ENCODE measurements at regions not wholly inside any gene's neighbourhood (a gene's known extent, or its start where the extent isn't known, plus 50 kb on each side); places are given as distances from the start of the nearest gene placed in this dataset.
A peak's percentile ranks its signal among the peaks of the same experiment; 100 is the strongest.
"Not testable (repeated sequence)": the region's sequence is repeated elsewhere in the genome, so short reads cannot be mapped to it uniquely, and the experiment has no call there.

GRCh38 chr6:156451088-156451487 is 326.1 kb upstream of the ARID1B start:
- no peak for DNase-seq (ENCODE audit: low read depth)

- DNase-seq (ENCODE audit: low read depth) = no peak
Observed at GRCh38 chr6:156450421-156450820, 326.8 kb upstream of the ARID1B start.

- DNase-seq (ENCODE audit: low read depth) = no peak
Observed at GRCh38 chr6:156449569-156449968, 327.6 kb upstream of the ARID1B start.

- peak; percentile 46 for DNase-seq (ENCODE audit: low read depth)
Observed at GRCh38 chr6:156449128-156449527, 328.1 kb upstream of the ARID1B start.

- DNase-seq (ENCODE audit: low read depth) = no peak
Observed at GRCh38 chr6:156448579-156448978, 328.6 kb upstream of the ARID1B start.

- no peak for DNase-seq (ENCODE audit: low read depth)
Observed at GRCh38 chr6:156440688-156441087, 336.5 kb upstream of the ARID1B start.

GRCh38 chr6:156438350-156438923 is 338.7 kb upstream of the ARID1B start:
- DNase-seq (ENCODE audit: low read depth) = no peak

- DNase-seq (ENCODE audit: low read depth) = no peak
Observed at GRCh38 chr6:156437121-156437879, 339.9 kb upstream of the ARID1B start.

- no peak for DNase-seq (ENCODE audit: low read depth)
Observed at GRCh38 chr6:156434795-156435190, 342.4 kb upstream of the ARID1B start.

- no peak for DNase-seq (ENCODE audit: low read depth)
Observed at GRCh38 chr6:156434049-156434794, 343.0 kb upstream of the ARID1B start.

- DNase-seq (ENCODE audit: low read depth) = no peak
Observed at GRCh38 chr6:156432543-156432942, 344.6 kb upstream of the ARID1B start.

GRCh38 chr6:156430386-156430785 is 346.8 kb upstream of the ARID1B start:
- DNase-seq (ENCODE audit: low read depth) = no peak

GRCh38 chr6:156427345-156427744 is 349.8 kb upstream of the ARID1B start:
- DNase-seq (ENCODE audit: low read depth) = peak; percentile 96

GRCh38 chr6:156425359-156426020 is 351.7 kb upstream of the ARID1B start:
- peak; percentile 65 for DNase-seq (ENCODE audit: low read depth)

- peak; percentile 49 for DNase-seq (ENCODE audit: low read depth)
Observed at GRCh38 chr6:156423829-156424228, 353.3 kb upstream of the ARID1B start.

GRCh38 chr6:156423075-156423474 is 354.1 kb upstream of the ARID1B start:
- no peak for DNase-seq (ENCODE audit: low read depth)

GRCh38 chr6:156421933-156422332 is 355.2 kb upstream of the ARID1B start:
- no peak for DNase-seq (ENCODE audit: low read depth)

- DNase-seq (ENCODE audit: low read depth) = not testable (repeated sequence)
Observed at GRCh38 chr6:156421301-156421700, 355.9 kb upstream of the ARID1B start.

GRCh38 chr6:156420172-156420993 is 356.8 kb upstream of the ARID1B start:
- peak; percentile 28 for DNase-seq (ENCODE audit: low read depth)

GRCh38 chr6:156419594-156419993 is 357.6 kb upstream of the ARID1B start:
- no peak for DNase-seq (ENCODE audit: low read depth)

- no peak for DNase-seq (ENCODE audit: low read depth)
Observed at GRCh38 chr6:156418253-156418652, 358.9 kb upstream of the ARID1B start.

Measured in renal cortical epithelial cell (primary cell).